Lung (tissue), 11 donors: ENCODE measurements at regions not wholly inside any gene's neighbourhood (a gene's known extent, or its start where the extent isn't known, plus 50 kb on each side); places are given as distances from the start of the nearest gene placed in this dataset.

Experiments used
- ATAC-seq: fragments of 200-7000 bp; cut with Tn5 transposase; one replicate; pipeline ENCODE4 v1.9.1; 2020; ENCODE audit warnings: moderate number of reproducible peaks; ENCODE audit not compliant: insufficient read depth, low FRiP score
- DNase-seq, 3 donors: peaks; one replicate each; pipeline ENCODE4 v3.0.0-alpha.2; 2013 to 2017
- H3K27ac ChIP-seq, 2 donors: one replicate each; pipeline ENCODE4 v1.5.1; 2013; ENCODE audit warnings: mild to moderate bottlenecking in 2 of 2, moderate library complexity in 2 of 2, control low read depth in 1 of 2, inconsistent platforms in 1 of 2, low read depth in 1 of 2, low read length in 1 of 2
- H3K27me3 ChIP-seq, 3 donors: one replicate each; pipeline ENCODE4 v1.5.1; 2013; ENCODE audit warnings: low read length in 2 of 3; ENCODE audit not compliant: control insufficient read depth in 3 of 3, insufficient read depth in 3 of 3
- H3K36me3 ChIP-seq, 4 donors: one replicate each; pipeline ENCODE4 v1.5.1; 2013; ENCODE audit warnings: low read length in 4 of 4, mild to moderate bottlenecking in 1 of 4, moderate library complexity in 1 of 4; ENCODE audit not compliant: control insufficient read depth in 4 of 4, insufficient read depth in 4 of 4
- H3K4me1 ChIP-seq, 5 donors: one replicate each; pipeline ENCODE4 v1.5.1; 2013; ENCODE audit warnings: low read length in 5 of 5, mild to moderate bottlenecking in 2 of 5, moderate library complexity in 1 of 5; ENCODE audit not compliant: control insufficient read depth in 5 of 5, insufficient read depth in 5 of 5
- H3K4me3 ChIP-seq: one replicate; pipeline ENCODE4 v1.5.1; 2013; ENCODE audit warnings: mild to moderate bottlenecking, control low read depth, moderate library complexity
- H3K9ac ChIP-seq, 2 donors: one replicate each; pipeline ENCODE4 v1.5.1; 2013; ENCODE audit warnings: low read length in 2 of 2, control low read depth in 1 of 2; ENCODE audit not compliant: insufficient read depth in 1 of 2
- H3K9me3 ChIP-seq, 4 donors: one replicate each; pipeline ENCODE4 v1.5.1; 2013; ENCODE audit warnings: low read length in 3 of 4, mild to moderate bottlenecking in 1 of 4, moderate library complexity in 1 of 4; ENCODE audit not compliant: control insufficient read depth in 4 of 4, insufficient read depth in 3 of 4
- CTCF ChIP-seq: IDR thresholded peaks from 2 replicates; pipeline ENCODE4 v1.5.1; 2012; ENCODE audit warnings: mild to moderate bottlenecking; ENCODE audit errors: control extremely low read depth, extremely low read depth
- WGBS, 2 donors: extraction: QIAGEN DNeasy Blood & Tissue Kit; methylation state at CpG; one replicate each; pipeline ENCODE4 v1.1.7; 2013; 5-methylcytosine and 5-hydroxymethylcytosine counted together
- donor health status: control.
- donor health status: control.
- donor health status: Bipolar disorder and iron deficiency.
- donor health status: healthy.
- donor health status: DM: yes; HTN: yes; CAD: no.

GRCh38 chr20:40410028-40410427, 279.0 kb downstream of the MAFB start:
- H3K4me3 ChIP-seq: no peak overlapping the region
- 80 to 85% methylated on average over 3 of the region's 3 CpGs for WGBS, 2 donors
- ATAC-seq (no peak), DNase-seq (no peak)
- TF ChIP-seq CTCF: no peak
- H3K36me3 ChIP-seq: no peaks in the 10 kb centered on the region
- peaks cover 0 to 5% (median 0%) of the 10 kb centered on the region in 3 donors for H3K27me3 ChIP-seq
- H3K9me3 ChIP-seq: no peaks in the 10 kb centered on the region
- H3K4me1 ChIP-seq: no peaks in the 10 kb centered on the region
- no peak overlapping the region for H3K9ac ChIP-seq
- no peak overlapping the region for H3K27ac ChIP-seq

GRCh38 chr20:40397467-40397866, 291.6 kb downstream of the MAFB start:
- no peak for ATAC-seq

GRCh38 chr20:40393197-40394079, 295.6 kb downstream of the MAFB start:
- no peak for TF ChIP-seq CTCF
- Histone ChIP-seq H3K9me3 (peaks cover 0 to 2% (median 0%) of the 10 kb centered on the region in 4 donors), H3K4me1 (peaks cover 0 to 6% (median 0%) of the 10 kb centered on the region in 5 donors), H3K36me3 (no peaks in the 10 kb centered on the region), H3K27ac (no peak overlapping the region), H3K4me3 (no peak overlapping the region), H3K27me3 (no peaks in the 10 kb centered on the region), H3K9ac (no peak overlapping the region)
- 86 to 87% methylated on average over 8 of the region's 8 CpGs for WGBS, 2 donors
- no peak for DNase-seq
- ATAC-seq: no peak

More at GRCh38 chr20:40397467-40397866, 291.6 kb downstream of the MAFB start:
- Histone ChIP-seq H3K4me1 (peaks cover 0 to 6% (median 0%) of the 10 kb centered on the region in 5 donors), H3K36me3 (no peaks in the 10 kb centered on the region), H3K27ac (no peak overlapping the region), H3K4me3 (no peak overlapping the region), H3K9me3 (peaks cover 0 to 2% (median 0%) of the 10 kb centered on the region in 4 donors), H3K9ac (no peak overlapping the region), H3K27me3 (no peaks in the 10 kb centered on the region)
- no peak for TF ChIP-seq CTCF
- peak; percentile 27 to 82 (median 69) for DNase-seq
